Chondrocyte (in vitro differentiated cells): ENCODE measurements at regions not wholly inside any gene's neighbourhood (a gene's known extent, or its start where the extent isn't known, plus 50 kb on each side); places are given as distances from the start of the nearest gene placed in this dataset.
A peak's percentile ranks its signal among the peaks of the same experiment; 100 is the strongest.

Source experiments
- DNase-seq: peaks from one replicate; pipeline ENCODE4 v3.0.0; 2021; ENCODE audit warnings: mixed read lengths, low spot score
- H3K27ac Mint-ChIP-seq: one replicate; pipeline ENCODE4 v1.8.0; 2021; ENCODE audit warnings: mild to moderate bottlenecking, moderate library complexity, mixed read lengths; ENCODE audit not compliant: unreplicated experiment
- H3K27me3 Mint-ChIP-seq: 2 replicates; pipeline ENCODE4 v1.8.0; 2021; ENCODE audit warnings: low read depth, mixed read lengths
- H3K36me3 Mint-ChIP-seq: 2 replicates; pipeline ENCODE4 v1.8.0; 2021; ENCODE audit warnings: low read depth, mixed read lengths
- H3K4me1 Mint-ChIP-seq: 2 replicates; pipeline ENCODE4 v1.8.0; 2021; ENCODE audit warnings: low read depth, mild to moderate bottlenecking, mixed read lengths
- H3K4me3 Mint-ChIP-seq: one replicate; pipeline ENCODE4 v1.8.0; 2021; ENCODE audit warnings: mild to moderate bottlenecking, moderate library complexity, mixed read lengths; ENCODE audit not compliant: unreplicated experiment
- H3K9me3 Mint-ChIP-seq: 2 replicates; pipeline ENCODE4 v1.8.0; 2021; ENCODE audit warnings: low read depth, mixed read lengths
- CTCF ChIP-seq: fragments of 200-600 bp; sonication (generic); IDR thresholded peaks from 2 replicates; pipeline ENCODE4 v1.5.0; 2021; ENCODE audit warnings: antibody characterized with exemption, mild to moderate bottlenecking, moderate library complexity

GRCh38 chr6:138593909-138594757 lies 94.8 kb upstream of the NHSL1 start:
- Mint-ChIP-seq H3K27me3 (no peaks in the 10 kb centered on the region), H3K36me3 (no peaks in the 10 kb centered on the region), H3K27ac (peak overlapping the region; percentile 96), H3K4me1 (peaks cover 24% of the 10 kb centered on the region), H3K9me3 (no peaks in the 10 kb centered on the region), H3K4me3 (peak overlapping the region; percentile 66)
- no peak for DNase-seq
- no peak for TF ChIP-seq CTCF

- Mint-ChIP-seq H3K27me3 (no peaks in the 10 kb centered on the region), H3K4me3 (no peak overlapping the region), H3K27ac (no peak overlapping the region), H3K4me1 (peaks cover 24% of the 10 kb centered on the region), H3K36me3 (no peaks in the 10 kb centered on the region), H3K9me3 (no peaks in the 10 kb centered on the region)
- TF ChIP-seq CTCF = no peak
- no peak for DNase-seq
Observed at GRCh38 chr6:138594758-138595140, 95.5 kb upstream of the NHSL1 start.

GRCh38 chr6:138596126-138596525 lies 96.8 kb upstream of the NHSL1 start:
- H3K27me3 Mint-ChIP-seq = no peaks in the 10 kb centered on the region
- no peaks in the 10 kb centered on the region for H3K9me3 Mint-ChIP-seq
- no peak for DNase-seq
- no peaks in the 10 kb centered on the region for H3K36me3 Mint-ChIP-seq
- TF ChIP-seq CTCF = no peak
- H3K4me3 Mint-ChIP-seq = no peak overlapping the region
- peaks cover 26% of the 10 kb centered on the region for H3K4me1 Mint-ChIP-seq
- H3K27ac Mint-ChIP-seq = no peak overlapping the region

GRCh38 chr6:138596591-138596990 lies 97.3 kb upstream of the NHSL1 start:
- Mint-ChIP-seq H3K27ac (no peak overlapping the region), H3K4me1 (peaks cover 28% of the 10 kb centered on the region), H3K4me3 (no peak overlapping the region), H3K36me3 (no peaks in the 10 kb centered on the region), H3K27me3 (no peaks in the 10 kb centered on the region), H3K9me3 (no peaks in the 10 kb centered on the region)
- DNase-seq = no peak
- TF ChIP-seq CTCF = no peak

- Mint-ChIP-seq H3K9me3 (no peaks in the 10 kb centered on the region), H3K4me3 (no peak overlapping the region), H3K27ac (no peak overlapping the region), H3K36me3 (no peaks in the 10 kb centered on the region), H3K4me1 (peaks cover 28% of the 10 kb centered on the region), H3K27me3 (no peaks in the 10 kb centered on the region)
- DNase-seq = no peak
- TF ChIP-seq CTCF = no peak
Observed at GRCh38 chr6:138597336-138597735, 98.0 kb upstream of the NHSL1 start.
